Activated CD4-positive, alpha-beta T cell treated with anti-CD3 and anti-CD28 coated beads, Interleukin-2, Interleukin-4, amounts not matched to agents 100 ng/mL and 50 ng/mL, durations not matched to agents 16 hours and 8 hours (primary cell): ENCODE measurements at regions not wholly inside any gene's neighbourhood (a gene's known extent, or its start where the extent isn't known, plus 50 kb on each side); places are given as distances from the start of the nearest gene placed in this dataset.

Experiments used
- DNase-seq: peaks from one replicate; pipeline ENCODE4 v3.0.0-alpha.2; 2020; ENCODE audit warnings: low spot score

GRCh38 chr4:180808862-180809261, 1434.3 kb upstream of the TENM3 start:
- DNase-seq = no peak

DNA sequence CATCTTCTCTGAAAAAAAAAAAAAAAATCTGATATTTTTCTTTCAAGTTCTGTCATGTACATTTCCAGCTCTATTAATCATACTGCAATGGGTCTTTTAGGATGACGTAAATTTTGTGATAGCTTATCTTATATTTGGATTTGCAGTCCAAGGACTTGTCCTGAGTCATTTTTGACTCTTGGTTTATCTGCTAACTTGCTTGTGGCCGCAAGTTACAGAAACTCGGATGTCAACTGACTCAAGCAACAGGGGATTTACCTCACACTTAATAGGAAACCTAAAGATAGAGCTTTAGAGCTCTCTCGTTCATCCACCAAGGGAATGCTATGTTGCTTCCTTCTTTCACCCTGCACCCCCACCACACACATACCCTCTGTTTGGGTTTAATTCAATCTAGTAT, 1433.8 kb upstream of the TENM3 start:
- DNase-seq = no peak

- no peak for DNase-seq
These were observed 1432.6 kb upstream of the TENM3 start for GRCh38 chr4:180810581-180810980.

DNA sequence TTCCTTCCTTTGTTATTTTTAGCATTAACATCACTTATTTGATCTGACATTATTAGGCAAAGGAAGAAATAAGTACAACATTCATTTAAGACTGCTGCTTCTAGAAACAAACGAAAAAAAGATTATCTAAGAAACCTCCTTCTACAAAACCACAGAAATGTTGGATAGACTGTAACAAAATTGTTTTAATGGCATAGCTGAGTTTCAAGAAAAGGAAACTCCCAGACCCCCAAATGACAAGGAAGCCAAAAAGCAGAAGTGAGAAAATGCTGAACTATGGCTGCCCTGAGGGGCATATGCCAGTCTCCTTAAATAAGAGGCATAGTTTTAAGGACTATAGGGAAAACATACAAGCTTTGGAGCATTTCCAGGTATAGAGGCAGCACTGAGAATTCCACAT, 1431.6 kb upstream of the TENM3 start:
- DNase-seq = no peak

DNA sequence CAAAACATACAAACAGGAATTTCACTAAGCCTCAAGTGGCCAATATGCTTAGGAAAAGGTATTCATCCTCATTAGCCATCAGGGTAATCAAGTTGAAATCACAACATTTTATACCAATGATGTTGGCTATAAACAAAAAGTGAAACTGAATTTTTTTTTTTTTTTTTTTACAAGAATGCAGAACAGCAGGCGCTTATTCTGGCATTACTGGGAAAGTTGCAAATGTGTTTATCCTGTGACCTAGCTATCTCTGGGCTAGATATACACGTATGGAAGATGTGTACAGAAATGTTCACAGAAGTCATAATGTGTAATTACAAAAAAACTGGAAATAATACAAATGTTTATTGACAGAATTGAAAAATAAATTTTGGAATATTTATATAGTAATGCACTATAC, 1430.4 kb upstream of the TENM3 start:
- DNase-seq = no peak

DNA sequence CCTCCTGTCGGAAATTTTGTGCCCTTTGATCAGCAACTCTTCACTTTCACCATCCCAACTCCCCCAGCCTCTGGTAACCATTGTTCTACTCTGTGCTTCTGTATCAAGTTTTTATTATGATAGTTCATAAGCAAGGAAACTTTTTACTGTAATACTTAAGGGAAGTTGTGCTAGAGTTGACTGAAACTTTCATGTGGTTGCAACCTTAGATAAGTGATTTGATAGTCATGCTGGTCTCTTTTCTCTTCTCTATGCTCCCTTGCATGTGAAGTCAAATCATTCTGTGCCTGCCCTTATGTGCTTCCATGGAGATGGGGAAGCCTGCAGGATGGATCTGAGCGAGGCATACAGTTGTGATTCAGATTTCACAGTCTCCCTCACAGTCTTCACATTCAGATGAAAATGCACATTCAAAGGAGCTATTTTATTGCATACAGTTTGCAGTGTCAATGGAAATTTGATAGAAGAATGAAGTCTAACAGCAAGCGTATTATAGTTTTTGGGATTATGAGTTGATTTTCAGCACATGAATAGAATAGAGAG, 1428.3 kb upstream of the TENM3 start:
- no peak for DNase-seq

DNA sequence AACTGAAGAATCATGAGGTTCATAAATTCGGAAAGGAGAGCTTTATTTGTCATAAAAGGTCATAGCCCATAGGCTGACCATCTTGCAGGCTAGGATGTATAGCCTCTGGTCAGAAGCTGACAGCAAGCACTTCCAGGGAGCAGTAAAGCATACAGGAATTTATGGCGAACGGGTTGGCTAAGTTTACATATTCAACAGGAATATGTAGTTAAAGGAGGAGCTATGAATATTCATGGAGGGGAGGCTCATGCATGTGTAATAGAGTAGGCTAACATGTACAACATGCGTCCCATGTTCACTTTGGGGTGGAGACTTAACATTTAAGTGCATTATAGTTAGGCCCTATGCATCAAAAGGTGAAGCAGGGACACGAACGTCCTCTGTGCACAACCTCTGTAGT, 1425.7 kb upstream of the TENM3 start:
- DNase-seq = no peak

- DNase-seq = no peak
These were observed 1420.1 kb upstream of the TENM3 start for GRCh38 chr4:180823108-180823507.

DNA sequence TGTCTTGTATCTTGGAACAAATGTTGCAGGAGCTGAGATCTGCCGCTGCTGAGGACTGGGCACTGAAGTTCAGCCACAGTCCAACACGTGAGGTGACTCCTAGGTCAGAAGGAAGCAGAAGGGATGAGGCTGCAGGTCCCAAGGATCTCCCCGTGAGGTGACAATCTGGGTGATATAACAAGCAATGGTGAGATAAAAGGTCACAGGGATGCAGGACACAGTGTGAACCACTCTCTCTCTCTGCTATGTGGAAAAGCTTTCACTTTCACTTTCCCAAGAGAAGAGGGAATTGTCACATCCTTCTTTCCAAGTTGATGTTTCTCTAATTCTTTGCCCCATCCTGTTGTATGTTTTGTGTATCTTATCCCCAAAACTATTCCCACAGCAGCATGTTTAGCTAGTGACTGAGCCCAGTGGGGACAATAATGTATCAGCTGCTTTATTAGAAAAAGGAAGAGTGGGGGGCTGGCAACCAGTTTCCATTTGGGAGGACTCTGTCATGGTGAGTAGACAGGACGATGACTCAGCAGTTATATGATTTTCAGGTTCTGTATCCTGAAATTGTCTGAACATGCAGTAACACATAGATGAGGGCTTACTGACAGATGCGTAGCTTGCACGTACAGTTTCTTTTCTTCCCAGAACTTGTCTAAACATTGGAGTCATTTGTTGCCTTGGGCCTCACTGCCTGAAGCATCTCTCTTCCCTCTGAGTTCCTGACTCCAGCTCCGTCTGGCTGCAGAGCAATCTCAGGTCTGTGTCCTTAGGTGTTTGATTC, 1415.8 kb upstream of the TENM3 start:
- DNase-seq = no peak

GRCh38 chr4:180828455-180829018, 1414.7 kb upstream of the TENM3 start:
- DNase-seq = no peak

- no peak for DNase-seq
These were observed 1411.1 kb upstream of the TENM3 start for GRCh38 chr4:180832073-180832472.

GRCh38 chr4:180840142-180840541, 1403.1 kb upstream of the TENM3 start:
- no peak for DNase-seq

DNA sequence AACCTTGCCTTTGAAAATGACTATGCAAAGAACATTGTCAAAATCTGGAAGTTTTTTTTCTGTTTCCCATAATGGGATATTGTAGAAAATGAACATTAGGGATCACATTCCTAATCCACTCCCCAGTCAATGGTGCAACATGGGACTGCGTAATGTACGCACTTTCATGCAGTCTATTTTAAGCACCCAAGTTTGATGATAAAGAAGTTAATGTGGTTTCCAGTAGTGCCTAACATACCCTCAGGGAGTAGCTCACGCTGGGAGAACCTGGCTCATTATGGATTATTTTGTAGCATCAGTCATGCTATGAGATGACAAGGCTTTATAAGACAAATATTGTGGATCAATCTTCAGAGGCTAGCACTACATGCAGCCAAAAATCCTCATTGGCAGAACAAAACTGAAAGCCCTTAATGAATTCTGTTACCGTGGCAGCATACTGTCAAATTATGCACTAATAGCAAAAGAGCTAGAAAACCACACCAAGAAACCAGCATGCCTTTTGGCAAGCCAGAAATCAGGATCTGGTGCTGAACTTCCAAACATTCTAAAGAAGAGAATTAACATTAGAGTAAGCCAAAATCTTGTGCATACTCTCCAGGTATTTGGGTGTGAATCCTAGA, 1392.8 kb upstream of the TENM3 start:
- no peak for DNase-seq

- DNase-seq = no peak
These were observed 1390.5 kb upstream of the TENM3 start for GRCh38 chr4:180852738-180853137.

GRCh38 chr4:180855184-180855583, 1388.0 kb upstream of the TENM3 start:
- no peak for DNase-seq

- DNase-seq = no peak
These were observed 1383.0 kb upstream of the TENM3 start for GRCh38 chr4:180860089-180860720.

DNA sequence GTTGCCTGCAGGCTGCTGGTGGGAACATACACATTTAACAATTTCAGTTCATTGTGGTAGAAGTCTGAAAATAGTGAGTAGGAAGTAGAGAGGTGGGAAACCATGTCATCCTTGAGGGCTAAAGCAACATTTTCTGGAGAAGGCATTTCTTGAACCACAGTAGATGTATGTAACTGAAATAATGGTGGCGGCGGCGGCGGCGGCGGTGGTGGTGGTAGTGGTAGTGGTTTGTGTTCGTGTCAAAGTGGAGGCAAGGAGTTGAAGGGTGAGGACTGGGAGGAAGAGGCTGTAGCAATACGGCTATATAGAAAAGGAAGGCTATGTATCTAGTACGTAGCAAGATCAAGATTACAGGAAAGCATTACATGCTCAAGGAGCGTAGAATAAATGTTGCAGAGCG, 1381.6 kb upstream of the TENM3 start:
- no peak for DNase-seq

DNA sequence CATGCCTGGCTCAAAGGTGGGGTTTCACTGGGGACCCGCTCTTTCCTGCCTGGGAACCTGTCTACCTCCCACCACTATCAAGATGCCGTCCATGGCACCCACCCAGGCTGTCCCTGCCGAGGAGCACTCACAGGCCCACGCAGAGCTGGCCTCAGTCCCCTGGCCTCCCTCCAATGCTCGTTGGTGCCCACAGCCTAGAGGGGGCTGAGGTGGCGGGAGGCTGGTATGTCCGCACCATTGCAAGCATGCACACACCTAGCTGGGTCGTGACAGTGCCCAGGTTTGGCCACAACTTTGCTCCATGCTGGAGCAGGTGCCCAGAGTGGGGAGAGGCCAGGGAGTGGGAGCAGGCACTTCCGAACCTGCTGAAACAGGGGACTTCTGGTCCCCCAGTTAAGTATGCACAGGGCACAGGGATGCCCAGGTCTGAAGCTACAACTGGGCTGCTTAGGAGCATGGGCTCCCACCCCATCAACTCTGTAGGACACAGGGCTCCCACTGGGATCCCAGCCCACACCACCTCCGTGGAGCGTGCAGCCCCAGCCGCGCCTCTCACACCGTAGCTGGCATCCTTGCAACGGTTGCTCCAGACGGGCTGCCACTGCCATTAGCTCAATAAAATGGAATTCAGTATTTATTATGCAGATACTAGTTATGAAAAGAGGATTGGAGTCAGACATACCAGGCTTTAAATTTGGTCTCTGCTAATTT, 1376.1 kb upstream of the TENM3 start:
- DNase-seq = no peak

DNA sequence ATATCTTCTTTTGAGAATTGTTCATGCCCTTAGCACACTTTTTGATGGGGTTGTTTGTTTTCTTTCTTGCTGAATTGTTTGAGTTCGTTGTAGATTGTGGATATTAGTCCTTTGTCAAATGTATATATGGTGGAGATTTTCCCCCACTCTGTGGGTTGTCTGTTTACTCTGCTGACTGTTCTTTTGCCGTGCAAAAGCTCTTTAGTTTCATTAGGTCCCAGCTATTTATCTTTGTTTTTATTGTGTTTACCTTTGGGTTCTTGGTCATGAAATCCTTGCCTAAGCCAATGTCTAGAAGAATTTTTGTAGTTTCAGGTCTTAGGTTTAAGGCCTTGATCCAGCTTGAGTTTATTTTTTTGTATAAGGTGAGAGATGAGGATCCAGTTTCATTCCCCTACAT, 1372.6 kb upstream of the TENM3 start:
- no peak for DNase-seq

DNA sequence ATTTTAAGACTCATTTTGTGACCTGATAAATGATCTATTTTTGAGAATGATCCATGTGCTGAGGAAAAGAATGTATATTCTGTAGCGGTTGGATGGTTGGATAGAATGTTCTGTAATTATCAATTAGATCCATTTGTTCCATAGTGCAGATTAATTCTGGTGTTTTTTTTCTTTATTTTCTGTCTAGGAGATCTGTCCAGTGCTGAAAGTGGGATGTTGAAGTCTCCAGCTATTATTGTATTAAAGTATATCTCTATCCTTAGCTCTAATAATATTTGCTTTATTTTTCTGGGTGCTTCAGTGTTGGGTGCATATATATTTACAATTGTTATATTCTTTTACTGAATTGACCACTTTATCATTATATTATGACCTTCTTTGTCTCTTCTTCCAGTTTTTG, 1344.9 kb upstream of the TENM3 start:
- no peak for DNase-seq

GRCh38 chr4:180900781-180901180, 1342.4 kb upstream of the TENM3 start:
- no peak for DNase-seq

DNA sequence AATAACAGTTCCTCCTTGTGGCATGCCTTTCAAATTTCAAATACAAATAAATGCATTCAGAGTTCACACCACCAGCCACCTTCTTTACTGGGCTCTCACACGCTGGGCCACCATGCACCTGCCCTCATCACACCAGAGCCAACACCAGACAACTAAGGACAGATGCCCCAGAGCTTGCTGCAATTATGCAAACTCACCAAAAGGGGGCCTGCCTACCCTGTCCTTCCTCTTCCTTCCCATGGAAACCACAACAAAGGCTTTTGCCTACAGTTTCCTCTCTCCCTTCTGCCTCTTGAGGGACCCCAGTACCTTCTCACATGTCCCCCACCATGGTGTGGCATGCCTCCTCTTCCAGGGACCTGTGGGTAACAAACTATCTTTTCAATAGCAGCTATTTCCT, 1333.9 kb upstream of the TENM3 start:
- peak; percentile 3 for DNase-seq
